ENCODE measurements at regions not wholly inside any gene's neighbourhood (a gene's known extent, or its start where the extent isn't known, plus 50 kb on each side); places are given as distances from the start of the nearest gene placed in this dataset.

GRCh38 chr13:91212231-91212630 lies 135.3 kb upstream of the MIR17HG start:
- no peak for TF ChIP-seq CTCF (IDR thresholded peaks at IDR 0.05; ENCODE audit: low read length, missing control alignments)
- DNase-seq (ENCODE audit: low read depth): no peak
- H3K4me3 ChIP-seq (replicated peaks; ENCODE audit: low read depth, low read length): no peak overlapping the region

GRCh38 chr13:91214031-91214430 lies 133.5 kb upstream of the MIR17HG start:
- no peak for TF ChIP-seq CTCF (IDR thresholded peaks at IDR 0.05; ENCODE audit: low read length, missing control alignments)
- no peak for DNase-seq (ENCODE audit: low read depth)
- no peak overlapping the region for H3K4me3 ChIP-seq (replicated peaks; ENCODE audit: low read depth, low read length)

GRCh38 chr13:91216928-91217700 lies 130.4 kb upstream of the MIR17HG start:
- TF ChIP-seq CTCF (IDR thresholded peaks at IDR 0.05; ENCODE audit: low read length, missing control alignments): no peak
- DNase-seq (ENCODE audit: low read depth): no peak

GRCh38 chr13:91219201-91219600 lies 128.3 kb upstream of the MIR17HG start:
- DNase-seq (ENCODE audit: low read depth): no peak
- no peak for TF ChIP-seq CTCF (IDR thresholded peaks at IDR 0.05; ENCODE audit: low read length, missing control alignments)
- no peak overlapping the region for H3K4me3 ChIP-seq (replicated peaks; ENCODE audit: low read depth, low read length)

More at GRCh38 chr13:91216928-91217700, 130.4 kb upstream of the MIR17HG start:
- no peak overlapping the region for H3K4me3 ChIP-seq (replicated peaks; ENCODE audit: low read depth, low read length)

- no peak for TF ChIP-seq CTCF (IDR thresholded peaks at IDR 0.05; ENCODE audit: low read length, missing control alignments)
- no peak overlapping the region for H3K4me3 ChIP-seq (replicated peaks; ENCODE audit: low read depth, low read length)
- no peak for DNase-seq (ENCODE audit: low read depth)
These were observed 126.6 kb upstream of the MIR17HG start for GRCh38 chr13:91220872-91221271.

GRCh38 chr13:91228108-91228507 lies 119.4 kb upstream of the MIR17HG start:
- H3K4me3 ChIP-seq (replicated peaks; ENCODE audit: low read depth, low read length): no peak overlapping the region
- DNase-seq (ENCODE audit: low read depth): no peak
- TF ChIP-seq CTCF (IDR thresholded peaks at IDR 0.05; ENCODE audit: low read length, missing control alignments): no peak

- H3K4me3 ChIP-seq (replicated peaks; ENCODE audit: low read depth, low read length): no peak overlapping the region
- TF ChIP-seq CTCF (IDR thresholded peaks at IDR 0.05; ENCODE audit: low read length, missing control alignments): no peak
- no peak for DNase-seq (ENCODE audit: low read depth)
These were observed 118.5 kb upstream of the MIR17HG start for GRCh38 chr13:91228940-91229339.
